Endothelial cell (in vitro differentiated cells): ENCODE measurements at regions not wholly inside any gene's neighbourhood (a gene's known extent, or its start where the extent isn't known, plus 50 kb on each side); places are given as distances from the start of the nearest gene placed in this dataset.

Experiments used
- DNase-seq: peaks from one replicate; pipeline ENCODE4 v3.0.0; 2021; ENCODE audit warnings: low spot score
- H3K27ac Mint-ChIP-seq: one replicate; pipeline ENCODE4 v1.8.0; 2021; ENCODE audit warnings: mixed read lengths, inconsistent platforms; ENCODE audit not compliant: unreplicated experiment
- H3K27me3 Mint-ChIP-seq: one replicate; pipeline ENCODE4 v1.8.0; 2021; ENCODE audit warnings: mild to moderate bottlenecking, moderate library complexity, mixed read lengths, inconsistent platforms; ENCODE audit not compliant: unreplicated experiment
- H3K36me3 Mint-ChIP-seq: one replicate; pipeline ENCODE4 v1.8.0; 2021; ENCODE audit warnings: mild to moderate bottlenecking, low read depth, mixed read lengths, inconsistent platforms; ENCODE audit not compliant: unreplicated experiment
- H3K4me1 Mint-ChIP-seq: one replicate; pipeline ENCODE4 v1.8.0; 2021; ENCODE audit warnings: mild to moderate bottlenecking, mixed read lengths, inconsistent platforms; ENCODE audit not compliant: unreplicated experiment
- H3K4me3 Mint-ChIP-seq: one replicate; pipeline ENCODE4 v1.8.0; 2021; ENCODE audit warnings: mild to moderate bottlenecking, mixed read lengths, inconsistent platforms; ENCODE audit not compliant: unreplicated experiment
- H3K9me3 Mint-ChIP-seq: one replicate; pipeline ENCODE4 v1.8.0; 2021; ENCODE audit warnings: mixed read lengths, inconsistent platforms; ENCODE audit not compliant: unreplicated experiment
- CTCF ChIP-seq: fragments of 200-600 bp; sonication (generic); IDR thresholded peaks from one replicate; pipeline ENCODE4 v1.5.0; 2021; ENCODE audit warnings: antibody characterized with exemption; ENCODE audit not compliant: unreplicated experiment

- H3K27ac Mint-ChIP-seq: no peak overlapping the region
- H3K36me3 Mint-ChIP-seq: no peaks in the 10 kb centered on the region
- H3K4me3 Mint-ChIP-seq: no peak overlapping the region
- no peak for TF ChIP-seq CTCF
- no peaks in the 10 kb centered on the region for H3K27me3 Mint-ChIP-seq
- DNase-seq: no peak
- H3K4me1 Mint-ChIP-seq: no peaks in the 10 kb centered on the region
- no peaks in the 10 kb centered on the region for H3K9me3 Mint-ChIP-seq
These were observed 729.3 kb downstream of the CDH18 start for GRCh38 chr5:19258686-19259085.

GRCh38 chr5:19261879-19262278, 726.1 kb downstream of the CDH18 start:
- Mint-ChIP-seq H3K4me3 (no peak overlapping the region), H3K27me3 (no peaks in the 10 kb centered on the region), H3K9me3 (no peaks in the 10 kb centered on the region), H3K4me1 (no peaks in the 10 kb centered on the region), H3K27ac (no peak overlapping the region), H3K36me3 (no peaks in the 10 kb centered on the region)
- no peak for DNase-seq
- no peak for TF ChIP-seq CTCF

GRCh38 chr5:19264821-19265220, 723.2 kb downstream of the CDH18 start:
- Mint-ChIP-seq H3K27ac (no peak overlapping the region), H3K36me3 (no peaks in the 10 kb centered on the region), H3K4me1 (no peaks in the 10 kb centered on the region), H3K4me3 (no peak overlapping the region), H3K9me3 (no peaks in the 10 kb centered on the region), H3K27me3 (no peaks in the 10 kb centered on the region)
- TF ChIP-seq CTCF: no peak
- DNase-seq: no peak

GRCh38 chr5:19266791-19267190, 721.2 kb downstream of the CDH18 start:
- no peaks in the 10 kb centered on the region for H3K27me3 Mint-ChIP-seq
- H3K36me3 Mint-ChIP-seq: no peaks in the 10 kb centered on the region
- no peak for TF ChIP-seq CTCF
- no peak overlapping the region for H3K27ac Mint-ChIP-seq
- no peaks in the 10 kb centered on the region for H3K4me1 Mint-ChIP-seq
- H3K9me3 Mint-ChIP-seq: no peaks in the 10 kb centered on the region
- H3K4me3 Mint-ChIP-seq: no peak overlapping the region
- DNase-seq: no peak

GRCh38 chr5:19270153-19270552, 717.8 kb downstream of the CDH18 start:
- H3K4me3 Mint-ChIP-seq: no peak overlapping the region
- no peak for TF ChIP-seq CTCF
- H3K9me3 Mint-ChIP-seq: no peaks in the 10 kb centered on the region
- no peak overlapping the region for H3K27ac Mint-ChIP-seq
- no peaks in the 10 kb centered on the region for H3K36me3 Mint-ChIP-seq
- DNase-seq: no peak
- no peaks in the 10 kb centered on the region for H3K27me3 Mint-ChIP-seq
- H3K4me1 Mint-ChIP-seq: no peaks in the 10 kb centered on the region
